ENCODE measurements at regions not wholly inside any gene's neighbourhood (a gene's known extent, or its start where the extent isn't known, plus 50 kb on each side); places are given as distances from the start of the nearest gene placed in this dataset.

DNA sequence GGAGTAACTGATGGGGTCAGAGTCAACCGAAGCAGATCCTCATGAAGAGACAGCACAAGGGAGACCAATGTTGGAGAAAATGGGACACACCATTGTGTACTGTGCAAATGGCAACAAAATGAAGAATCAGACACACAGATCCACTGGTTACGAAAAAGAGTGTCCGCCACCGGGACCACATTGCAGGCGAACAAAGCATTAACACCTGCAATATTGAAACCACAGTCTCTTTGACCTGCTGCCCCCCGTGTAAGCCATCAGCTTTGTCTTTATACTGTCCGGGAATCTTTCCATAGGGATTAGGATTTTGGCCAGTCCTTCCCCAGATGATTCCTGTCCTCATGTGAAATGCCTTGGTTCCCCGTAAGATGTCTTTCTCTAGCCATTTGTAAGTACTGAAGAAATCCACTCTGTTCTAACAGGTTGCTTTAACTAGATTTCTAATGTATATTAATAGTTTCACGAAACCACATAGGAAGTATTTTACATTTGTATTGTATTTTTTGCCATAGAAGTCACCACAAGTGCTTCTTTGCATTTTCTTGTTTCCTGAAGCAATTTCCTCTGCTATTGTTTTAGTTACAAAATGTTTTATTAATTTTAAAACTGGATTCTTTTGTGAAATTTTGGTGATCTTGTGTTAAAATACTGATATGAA, 140.8 kb upstream of the NFE2L3 start:
- no peak for DNase-seq

DNA sequence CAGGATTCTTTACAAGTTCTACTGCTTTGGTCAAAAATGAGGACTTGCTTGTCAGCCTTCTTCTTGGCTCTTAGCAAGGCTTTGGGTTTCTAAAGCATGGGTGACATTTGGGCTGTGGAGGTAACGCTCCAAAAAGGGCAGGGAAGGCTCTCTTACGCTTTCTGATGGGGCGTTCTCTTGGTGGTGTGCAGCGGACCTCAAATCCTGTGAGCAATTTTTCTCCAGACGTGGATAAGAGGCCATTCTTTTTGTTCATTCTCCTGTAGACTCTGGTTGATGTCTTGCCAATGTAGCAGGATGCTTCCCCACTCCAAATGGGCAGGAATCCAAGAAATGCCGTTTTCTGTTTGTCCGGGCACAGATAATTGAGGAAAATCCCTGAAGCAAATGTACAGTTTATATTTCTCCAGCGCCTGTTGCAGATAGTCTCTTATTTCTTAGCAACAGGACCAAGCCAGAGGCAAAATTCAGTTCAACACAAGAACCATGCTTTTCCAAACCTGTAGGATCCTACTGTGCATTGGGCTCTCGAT, 138.4 kb upstream of the NFE2L3 start:
- no peak for DNase-seq

DNA sequence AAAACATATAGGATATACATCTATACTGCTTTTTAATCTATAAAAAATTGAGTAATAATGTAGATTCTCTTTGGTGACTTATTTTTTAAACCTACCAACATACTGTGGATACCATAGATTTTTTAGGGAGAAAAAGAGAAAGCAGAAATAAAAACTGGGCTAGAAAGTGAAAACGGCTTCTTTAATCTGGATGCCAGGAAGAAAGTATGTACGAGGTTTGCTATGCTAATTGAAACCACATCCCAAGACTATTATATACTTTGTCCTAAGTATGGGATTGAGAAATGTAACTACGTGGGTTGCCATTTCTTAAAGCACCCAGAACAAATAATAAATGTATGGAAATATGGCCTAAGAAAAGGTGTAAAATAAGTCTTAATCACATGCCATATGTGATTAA, 129.0 kb upstream of the NFE2L3 start:
- no peak for DNase-seq

- no peak for DNase-seq
Measured at GRCh38 chr7:26029911-26030310, 122.1 kb upstream of the NFE2L3 start.

GRCh38 chr7:26034391-26034790, 117.6 kb upstream of the NFE2L3 start:
- no peak for DNase-seq

- DNase-seq: no peak
Measured at GRCh38 chr7:26035552-26035951, 116.4 kb upstream of the NFE2L3 start.

GRCh38 chr7:26036092-26036491, 115.9 kb upstream of the NFE2L3 start:
- no peak for DNase-seq

DNA sequence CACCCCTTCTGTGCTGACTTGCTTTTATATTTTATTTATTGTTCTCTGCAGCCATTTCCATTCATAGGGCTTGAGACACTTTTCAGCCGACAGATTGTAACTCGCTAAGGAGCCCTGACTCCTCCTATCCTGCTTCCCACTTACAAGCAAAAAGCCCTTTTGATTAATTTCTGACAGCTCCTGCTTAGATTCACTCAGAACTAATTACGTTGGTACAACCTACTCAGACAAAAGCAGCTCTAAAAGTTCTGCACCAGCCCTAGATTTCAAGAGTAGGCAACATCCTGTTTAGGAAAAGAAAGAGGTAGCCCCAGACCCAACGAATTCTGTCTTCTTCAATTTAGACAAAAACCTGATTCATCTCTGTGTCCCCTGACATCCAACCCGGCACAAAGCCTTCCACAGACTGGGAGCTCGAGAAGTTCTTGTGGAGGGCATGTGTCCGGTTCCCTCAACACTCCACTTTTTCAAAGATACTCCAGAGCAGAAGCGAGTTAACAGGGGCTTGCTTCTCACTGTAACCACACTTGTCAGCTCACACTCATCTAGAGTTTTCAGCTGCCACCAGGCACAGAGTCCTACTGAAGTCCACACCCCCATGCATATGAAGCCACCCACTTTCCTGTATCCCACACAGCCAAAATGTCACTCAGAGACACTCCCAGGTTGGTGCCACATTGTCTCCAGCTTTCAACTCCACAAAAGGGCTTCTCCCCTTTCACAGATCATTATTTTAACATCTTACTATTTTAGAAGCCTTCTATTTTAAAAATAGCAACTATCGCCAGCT, 113.6 kb upstream of the NFE2L3 start:
- no peak for DNase-seq

DNA sequence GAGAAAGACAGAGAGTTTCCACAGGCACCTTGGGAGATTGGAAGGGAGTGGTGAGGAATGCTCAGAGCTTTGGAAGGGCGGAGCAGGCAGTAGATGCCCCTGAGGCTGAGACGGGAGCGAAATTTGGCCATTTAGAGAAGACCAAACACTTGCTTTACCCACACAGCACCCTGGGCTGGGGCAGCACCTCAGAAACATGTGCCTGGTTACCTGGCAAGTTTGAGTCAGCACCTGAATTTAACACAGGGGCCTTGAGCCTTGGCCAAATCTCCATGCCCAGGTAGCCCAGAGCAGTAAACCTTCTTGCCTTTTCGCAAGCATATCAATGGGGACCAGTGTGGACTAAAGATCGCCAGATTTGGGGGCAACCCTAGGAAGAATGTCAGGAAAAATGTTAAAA, 111.9 kb upstream of the NFE2L3 start:
- no peak for DNase-seq

DNA sequence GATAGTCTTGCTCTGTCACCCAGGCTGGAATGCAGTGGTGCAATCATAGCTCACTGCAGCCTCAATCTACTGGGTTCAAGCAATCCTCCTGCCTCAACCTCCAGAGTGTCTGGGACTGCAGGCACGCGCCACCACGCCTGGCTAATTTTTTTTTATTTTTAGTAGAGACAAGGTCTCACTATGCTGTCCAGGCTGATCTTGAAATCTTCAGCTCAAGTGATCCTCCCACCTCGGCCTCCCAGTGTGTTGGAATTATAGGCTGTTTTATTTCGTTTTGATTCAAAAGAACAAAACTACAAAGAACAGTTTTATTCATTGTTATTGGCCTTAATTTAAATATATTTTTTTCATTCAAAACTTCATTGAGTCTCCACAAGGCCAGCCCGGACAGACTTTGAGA, 109.8 kb upstream of the NFE2L3 start:
- DNase-seq: no peak

DNA sequence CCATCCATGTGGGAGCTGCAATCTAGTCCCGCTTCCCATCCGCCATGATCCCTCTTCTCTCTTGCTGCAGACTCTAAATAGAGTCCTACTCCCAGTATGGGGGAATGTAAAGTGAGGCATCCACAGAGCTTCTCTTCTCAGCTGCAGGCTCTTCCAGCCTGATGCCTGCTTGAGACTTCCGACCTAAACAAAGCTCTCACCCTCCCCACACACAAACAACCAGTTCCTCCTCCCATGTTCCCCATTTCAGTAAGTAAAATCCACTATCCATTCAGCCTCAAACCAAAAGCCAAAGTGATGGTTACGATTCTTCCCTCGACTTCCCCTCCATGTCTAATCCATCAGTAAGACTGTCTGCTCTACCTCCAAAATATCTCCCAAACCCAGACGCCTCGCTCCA, 108.2 kb upstream of the NFE2L3 start:
- no peak for DNase-seq

DNA sequence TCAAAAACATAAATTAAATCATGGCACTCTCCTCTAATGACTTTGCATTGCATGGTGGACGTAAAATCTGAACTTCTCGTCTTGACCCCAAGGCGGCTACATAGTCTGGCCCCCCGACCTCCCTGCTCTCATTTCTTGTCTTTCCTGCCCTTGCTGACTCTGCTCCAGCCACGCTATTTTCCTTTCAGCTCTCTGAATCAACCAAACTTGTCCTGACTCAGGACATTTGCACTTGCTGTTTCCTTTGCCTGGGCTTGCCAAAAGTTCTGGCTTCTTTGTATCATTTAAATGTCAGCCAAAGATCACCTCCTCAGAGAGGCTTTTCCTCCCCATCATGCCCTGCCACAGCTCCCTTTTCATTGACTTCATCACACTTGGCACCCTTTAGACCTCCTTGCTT, 107.7 kb upstream of the NFE2L3 start:
- no peak for DNase-seq

GRCh38 chr7:26046150-26046549, 105.8 kb upstream of the NFE2L3 start:
- DNase-seq: no peak

DNA sequence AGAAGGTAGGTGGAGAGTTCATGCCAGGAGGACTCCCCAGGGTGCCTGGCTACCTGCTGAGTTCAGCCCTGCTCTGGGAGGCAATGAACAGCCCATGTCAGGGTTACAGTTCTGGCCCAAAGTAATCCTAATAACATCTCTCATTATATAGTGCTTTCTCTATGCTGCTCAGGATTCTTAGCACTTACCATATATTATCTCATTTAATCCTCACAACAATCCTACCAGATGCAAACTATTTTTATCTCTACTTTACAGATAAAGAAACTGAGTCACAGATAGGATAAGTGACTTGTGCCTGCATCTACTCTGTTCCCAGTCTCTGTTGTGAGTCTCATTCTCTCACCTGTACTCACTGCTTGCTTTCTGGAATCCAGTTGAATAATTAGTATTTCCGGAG, 105.1 kb upstream of the NFE2L3 start:
- DNase-seq: no peak

- DNase-seq: no peak
Measured at GRCh38 chr7:26048663-26049062, 103.3 kb upstream of the NFE2L3 start.

GRCh38 chr7:26049081-26049480, 102.9 kb upstream of the NFE2L3 start:
- DNase-seq: no peak

GRCh38 chr7:26051021-26051420, 101.0 kb upstream of the NFE2L3 start:
- DNase-seq: no peak

DNA sequence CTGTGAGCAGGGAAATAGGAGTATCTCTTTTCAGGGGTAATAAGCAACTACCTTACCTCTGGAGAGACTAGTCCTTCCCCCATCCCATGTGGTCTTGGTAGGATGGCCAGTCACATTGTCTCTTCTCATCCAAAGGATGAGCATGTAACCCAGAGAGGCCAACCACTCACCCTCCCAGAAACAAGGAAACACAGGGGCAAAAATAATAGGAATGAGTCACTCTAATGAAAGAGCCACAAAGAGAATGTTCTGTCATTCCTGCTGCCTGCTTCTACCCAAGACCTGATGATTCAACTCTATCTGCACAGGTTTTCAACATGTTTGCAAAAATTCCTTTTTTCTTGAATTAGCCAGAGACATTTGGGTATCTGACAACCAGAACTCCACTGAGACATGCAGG, 99.3 kb upstream of the NFE2L3 start:
- no peak for DNase-seq

DNA sequence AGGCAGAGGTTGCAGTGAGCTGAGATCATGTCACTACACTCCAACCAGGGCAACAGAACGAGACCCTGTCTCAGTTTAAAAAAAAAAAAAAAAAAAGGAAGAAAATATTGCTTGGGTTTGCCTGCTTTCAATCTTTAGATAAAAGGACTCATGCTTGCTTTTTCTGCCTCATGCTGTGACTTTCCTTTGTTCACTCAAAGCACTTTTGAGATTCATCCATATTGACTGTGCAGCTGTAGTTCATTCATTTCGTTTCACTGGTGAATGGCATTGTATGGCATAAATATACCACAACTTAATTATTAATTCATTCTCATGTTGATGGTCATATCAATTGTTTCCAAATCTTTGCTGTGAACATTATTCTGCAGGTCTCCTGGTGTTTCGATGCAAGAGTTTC, 97.6 kb upstream of the NFE2L3 start:
- DNase-seq: no peak

- DNase-seq: no peak
Measured at GRCh38 chr7:26055241-26055640, 96.8 kb upstream of the NFE2L3 start.

GRCh38 chr7:26060733-26061677, 91.0 kb upstream of the NFE2L3 start:
- no peak for DNase-seq

GRCh38 chr7:26061678-26062603, 90.1 kb upstream of the NFE2L3 start:
- DNase-seq: no peak

Data from activated gamma-delta T cell (primary cell).